ENCODE measurements at regions not wholly inside any gene's neighbourhood (a gene's known extent, or its start where the extent isn't known, plus 50 kb on each side); places are given as distances from the start of the nearest gene placed in this dataset.
A peak's percentile ranks its signal among the peaks of the same experiment; 100 is the strongest.

DNA sequence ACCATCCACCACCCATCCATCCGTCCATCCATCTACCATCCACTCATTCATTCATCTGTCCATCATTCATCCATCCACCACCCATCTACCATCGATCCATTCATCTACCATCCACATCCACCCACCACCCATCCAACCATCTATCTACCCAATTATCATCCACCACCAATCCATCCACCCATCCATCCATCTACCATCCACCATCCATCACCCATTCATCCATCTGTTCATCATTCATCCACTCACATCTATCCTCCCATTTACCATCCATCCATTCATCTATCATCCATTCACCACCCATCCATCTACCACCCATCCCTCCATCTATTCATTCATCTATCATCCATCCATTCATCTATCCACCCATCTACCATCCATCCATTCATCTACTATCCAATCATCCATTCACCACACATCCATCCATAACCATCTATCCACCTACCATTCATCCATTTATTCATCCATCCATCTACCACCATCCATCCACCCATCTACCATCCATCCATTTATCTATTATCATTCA lies 188.8 kb downstream of the JCAD start:
- Histone ChIP-seq H3K4me3 (no peak overlapping the region), H3K36me3 (no peaks in the 10 kb centered on the region), H3K9me3 (no peaks in the 10 kb centered on the region), H3K27me3 (no peaks in the 10 kb centered on the region), H3K27ac (no peak overlapping the region), H3K4me1 (no peaks in the 10 kb centered on the region)
- TF ChIP-seq EP300 (IDR thresholded peaks at IDR 0.05) (no peak), POLR2A (IDR thresholded peaks at IDR 0.05) (no peak), POLR2AphosphoS5 (IDR thresholded peaks at IDR 0.05) (no peak)
- TF ChIP-seq, protein P1, sequence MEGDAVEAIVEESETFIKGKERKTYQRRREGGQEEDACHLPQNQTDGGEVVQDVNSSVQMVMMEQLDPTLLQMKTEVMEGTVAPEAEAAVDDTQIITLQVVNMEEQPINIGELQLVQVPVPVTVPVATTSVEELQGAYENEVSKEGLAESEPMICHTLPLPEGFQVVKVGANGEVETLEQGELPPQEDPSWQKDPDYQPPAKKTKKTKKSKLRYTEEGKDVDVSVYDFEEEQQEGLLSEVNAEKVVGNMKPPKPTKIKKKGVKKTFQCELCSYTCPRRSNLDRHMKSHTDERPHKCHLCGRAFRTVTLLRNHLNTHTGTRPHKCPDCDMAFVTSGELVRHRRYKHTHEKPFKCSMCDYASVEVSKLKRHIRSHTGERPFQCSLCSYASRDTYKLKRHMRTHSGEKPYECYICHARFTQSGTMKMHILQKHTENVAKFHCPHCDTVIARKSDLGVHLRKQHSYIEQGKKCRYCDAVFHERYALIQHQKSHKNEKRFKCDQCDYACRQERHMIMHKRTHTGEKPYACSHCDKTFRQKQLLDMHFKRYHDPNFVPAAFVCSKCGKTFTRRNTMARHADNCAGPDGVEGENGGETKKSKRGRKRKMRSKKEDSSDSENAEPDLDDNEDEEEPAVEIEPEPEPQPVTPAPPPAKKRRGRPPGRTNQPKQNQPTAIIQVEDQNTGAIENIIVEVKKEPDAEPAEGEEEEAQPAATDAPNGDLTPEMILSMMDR (IDR thresholded peaks at IDR 0.05): no peak
- DNase-seq (ENCODE audit: low spot score in 2 of 2): no peak
- 100% methylated on average over 2 of the region's 2 CpGs for WGBS

DNA sequence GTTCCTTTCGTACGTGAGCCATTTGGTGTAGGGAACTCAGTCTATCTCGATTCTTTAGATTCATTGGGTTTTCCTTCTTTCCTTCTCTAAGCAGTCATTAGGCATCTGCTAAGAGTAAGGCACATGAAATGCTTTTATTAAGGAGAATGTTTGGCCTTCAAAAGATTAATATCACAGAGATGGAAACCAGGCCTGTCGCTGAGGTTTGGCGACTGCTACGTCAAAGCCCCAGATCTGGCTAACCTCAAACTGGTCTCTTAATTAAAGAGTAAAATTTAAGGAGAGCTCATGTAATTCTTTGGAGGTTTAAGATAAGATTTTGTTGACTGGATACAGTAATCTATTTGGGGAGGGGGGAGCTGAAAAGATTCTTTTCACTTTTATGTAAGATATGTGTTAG lies 189.8 kb downstream of the JCAD start:
- no peak overlapping the region for H3K4me3 ChIP-seq
- WGBS: 83% methylated on average over 6 of the region's 6 CpGs
- no peak for DNase-seq (ENCODE audit: low spot score in 2 of 2)
- H3K27ac ChIP-seq: no peak overlapping the region
- no peaks in the 10 kb centered on the region for H3K4me1 ChIP-seq
- no peaks in the 10 kb centered on the region for H3K27me3 ChIP-seq
- no peaks in the 10 kb centered on the region for H3K36me3 ChIP-seq
- TF ChIP-seq POLR2AphosphoS5 (IDR thresholded peaks at IDR 0.05): no peak
- TF ChIP-seq, protein P1 (IDR thresholded peaks at IDR 0.05): no peak
- TF ChIP-seq EP300 (IDR thresholded peaks at IDR 0.05): no peak
- no peak for TF ChIP-seq POLR2A (IDR thresholded peaks at IDR 0.05)
- no peaks in the 10 kb centered on the region for H3K9me3 ChIP-seq

DNA sequence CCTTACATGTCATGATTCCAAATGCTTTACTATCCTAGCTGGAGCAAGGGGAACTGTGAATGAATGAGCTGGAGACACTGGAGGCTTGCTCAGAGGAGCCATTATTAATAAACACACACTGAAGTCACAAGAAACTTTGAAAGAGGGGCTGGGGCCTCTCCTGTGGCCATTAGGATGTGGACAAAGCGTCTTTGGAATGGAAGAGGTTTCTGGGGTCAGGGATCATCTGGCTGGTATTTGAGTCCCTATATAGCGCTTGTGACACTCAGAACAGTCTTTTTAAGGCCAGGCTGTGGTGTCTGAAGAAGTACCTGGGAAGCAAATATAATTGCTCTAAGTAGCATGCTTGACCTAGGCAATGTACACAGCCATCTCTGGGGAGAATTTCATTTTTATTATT lies 193.0 kb downstream of the JCAD start:
- no peaks in the 10 kb centered on the region for H3K36me3 ChIP-seq
- peaks cover 17% of the 10 kb centered on the region for H3K4me1 ChIP-seq
- H3K9me3 ChIP-seq: no peaks in the 10 kb centered on the region
- H3K27ac ChIP-seq: no peak overlapping the region
- H3K27me3 ChIP-seq: no peaks in the 10 kb centered on the region
- no peak for DNase-seq (ENCODE audit: low spot score in 2 of 2)
- no peak overlapping the region for H3K4me3 ChIP-seq
- TF ChIP-seq POLR2AphosphoS5 (IDR thresholded peaks at IDR 0.05) (no peak), EP300 (IDR thresholded peaks at IDR 0.05) (no peak), POLR2A (IDR thresholded peaks at IDR 0.05) (no peak)
- TF ChIP-seq, protein P1 (IDR thresholded peaks at IDR 0.05): no peak
- WGBS: 100% methylated on average over 2 of the region's 2 CpGs

DNA sequence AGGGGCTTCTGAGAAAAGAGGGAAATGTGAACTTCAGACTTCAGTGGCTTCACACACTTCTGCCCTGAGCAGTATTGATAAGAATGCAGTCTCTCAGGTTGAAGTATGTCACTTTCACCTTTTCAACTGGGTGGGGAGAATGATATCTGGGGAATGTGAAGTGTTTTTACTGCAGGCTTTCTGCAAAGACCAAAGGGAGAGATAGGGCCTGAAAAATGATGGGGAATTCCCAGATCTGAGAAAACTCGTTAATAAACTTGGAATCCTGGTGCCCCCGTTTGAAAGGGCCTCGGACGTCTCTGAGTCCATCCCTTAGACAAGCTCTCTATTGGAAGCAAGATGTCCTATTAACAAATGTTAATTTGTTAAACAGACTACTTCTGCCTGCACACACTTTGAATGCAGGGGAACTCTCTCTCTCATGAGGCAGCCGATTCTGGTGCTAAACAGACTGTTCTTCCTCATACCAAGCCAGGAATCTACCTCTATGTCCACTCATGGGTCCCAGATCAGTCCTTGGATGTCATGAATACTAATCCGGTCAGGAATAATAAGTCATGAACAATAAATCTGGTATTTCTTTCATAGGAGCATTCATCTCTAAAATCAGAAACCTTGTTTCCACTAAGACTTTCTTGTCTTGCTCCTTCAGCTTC lies 193.6 kb downstream of the JCAD start:
- WGBS: 60% methylated on average over 6 of the region's 6 CpGs
- H3K27ac ChIP-seq: no peak overlapping the region

DNA sequence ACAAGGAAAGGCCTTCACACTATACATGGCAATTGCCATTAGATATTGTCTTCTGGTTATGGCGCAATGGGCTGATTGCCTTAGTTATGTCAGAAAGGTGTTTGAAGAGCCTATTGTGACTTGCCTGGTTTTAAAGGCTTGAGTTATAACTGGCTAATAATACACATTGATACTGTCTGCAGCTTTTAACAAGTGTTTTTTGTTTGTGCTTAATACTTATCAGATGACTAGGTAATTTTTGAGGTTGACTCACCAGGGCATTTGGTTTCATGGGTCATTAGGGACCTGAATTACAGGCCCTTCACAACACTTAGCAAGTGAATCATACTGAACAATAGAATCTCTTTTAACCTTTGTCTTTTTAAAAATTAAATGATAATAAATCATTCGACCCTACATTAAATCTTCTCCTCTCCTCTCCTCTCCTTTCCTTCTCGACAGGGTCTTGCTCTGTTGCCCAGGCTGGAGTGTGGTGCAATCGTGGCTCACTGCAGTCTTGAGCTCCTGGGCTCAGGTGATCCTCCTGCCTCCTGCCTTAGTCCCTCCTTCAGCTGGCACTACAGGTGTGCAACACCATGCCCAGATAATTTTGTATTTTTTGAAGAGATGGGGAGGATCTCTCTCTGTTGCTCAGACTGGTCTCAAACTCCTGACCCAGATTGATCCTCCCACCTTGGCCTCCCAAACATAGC lies 196.3 kb downstream of the JCAD start:
- H3K27me3 ChIP-seq: no peaks in the 10 kb centered on the region
- WGBS: 78% methylated on average over 4 of the region's 4 CpGs
- peaks cover 46% of the 10 kb centered on the region for H3K4me1 ChIP-seq
- no peak overlapping the region for H3K4me3 ChIP-seq
- no peaks in the 10 kb centered on the region for H3K9me3 ChIP-seq
- peak overlapping the region; percentile 56 for H3K27ac ChIP-seq
- H3K36me3 ChIP-seq: no peaks in the 10 kb centered on the region
- no peak for DNase-seq (ENCODE audit: low spot score in 2 of 2)
- TF ChIP-seq, protein P1 (IDR thresholded peaks at IDR 0.05): no peak
- TF ChIP-seq POLR2AphosphoS5 (IDR thresholded peaks at IDR 0.05) (no peak), EP300 (IDR thresholded peaks at IDR 0.05) (no peak), POLR2A (IDR thresholded peaks at IDR 0.05) (no peak)

More for the DNA sequence above, 193.6 kb downstream of the JCAD start:
- TF ChIP-seq POLR2AphosphoS5 (IDR thresholded peaks at IDR 0.05): no peak
- TF ChIP-seq EP300 (IDR thresholded peaks at IDR 0.05): no peak
- TF ChIP-seq, protein P1 (IDR thresholded peaks at IDR 0.05): no peak
- no peak for TF ChIP-seq POLR2A (IDR thresholded peaks at IDR 0.05)
- no peaks in the 10 kb centered on the region for H3K27me3 ChIP-seq
- H3K9me3 ChIP-seq: no peaks in the 10 kb centered on the region
- no peak overlapping the region for H3K4me3 ChIP-seq
- peaks cover 18% of the 10 kb centered on the region for H3K4me1 ChIP-seq
- no peaks in the 10 kb centered on the region for H3K36me3 ChIP-seq
- no peak for DNase-seq (ENCODE audit: low spot score in 2 of 2)
